OCI-LY7 (cell line): ENCODE measurements at regions not wholly inside any gene's neighbourhood (a gene's known extent, or its start where the extent isn't known, plus 50 kb on each side); places are given as distances from the start of the nearest gene placed in this dataset.

Experiments
- BruUV-seq: library from RNA; stranded (reverse); fragments of 400-500 nt; replicated peaks from 2 replicates; lab custom pipeline; 2021; lab: Mats Ljungman, UMichigan
- CTCF ChIA-PET: fragments of 300-600 bp; sonication (Branson Sonifier 250); formaldehyde crosslinking; loops from one replicate; lab custom pipeline; 2022; ENCODE audit warnings: antibody characterized with exemption; ENCODE audit not compliant: unreplicated experiment; lab: Charles Lee
- POLR2A ChIA-PET: fragments of 300-600 bp; sonication (Branson Sonifier 250); formaldehyde crosslinking; loops from one replicate; lab custom pipeline; 2022; ENCODE audit warnings: antibody characterized with exemption; lab: Charles Lee
- DNase-seq: peaks from one replicate; pipeline ENCODE4 v3.0.0-alpha.2; 2015; ENCODE audit warnings: low spot score
- H2AFZ ChIP-seq: fragments of 200-600 bp; sonication (generic), shearing (Covaris generic); 2 replicates; pipeline ENCODE4 v1.6.1; 2014; ENCODE audit warnings: mild to moderate bottlenecking, antibody characterized with exemption, low read length, moderate library complexity
- H3K27ac ChIP-seq: fragments of 200-600 bp; sonication (generic); 2 replicates; pipeline ENCODE4 v1.5.1; 2014; ENCODE audit warnings: mixed run types, low read depth, mild to moderate bottlenecking, moderate library complexity, low read length, inconsistent platforms; ENCODE audit not compliant: poor library complexity, severe bottlenecking
- H3K36me3 ChIP-seq: fragments of 200-600 bp; sonication (generic); 2 replicates; pipeline ENCODE4 v1.6.1; 2014; ENCODE audit warnings: mild to moderate bottlenecking, antibody characterized with exemption, low read length, moderate library complexity, mixed read lengths; ENCODE audit not compliant: insufficient read depth
- H3K4me1 ChIP-seq: fragments of 200-600 bp; sonication (generic); 2 replicates; pipeline ENCODE4 v1.5.1; 2014; ENCODE audit warnings: mild to moderate bottlenecking, low read length; ENCODE audit not compliant: insufficient read depth, poor library complexity, severe bottlenecking
- H3K4me2 ChIP-seq: fragments of 200-600 bp; sonication (generic); 2 replicates; pipeline ENCODE4 v1.6.1; 2014; ENCODE audit warnings: mild to moderate bottlenecking, low read length
- H3K4me3 ChIP-seq: fragments of 200-600 bp; sonication (generic); 2 replicates; pipeline ENCODE4 v1.5.1; 2014; ENCODE audit warnings: mild to moderate bottlenecking, low read depth, low read length; ENCODE audit not compliant: poor library complexity, severe bottlenecking
- H3K79me2 ChIP-seq: fragments of 200-600 bp; sonication (generic); 2 replicates; pipeline ENCODE4 v1.6.1; 2016; ENCODE audit warnings: low read depth, mild to moderate bottlenecking, low read length, moderate library complexity, mixed read lengths; ENCODE audit not compliant: insufficient read depth
- H3K9me2 ChIP-seq: fragments of 200-600 bp; sonication (generic); 2 replicates; pipeline ENCODE4 v1.6.1; 2016; ENCODE audit warnings: mild to moderate bottlenecking, low read length, mixed read lengths; ENCODE audit not compliant: insufficient read depth
- H3K9me3 ChIP-seq: fragments of 200-600 bp; sonication (generic); 2 replicates; pipeline ENCODE4 v1.6.1; 2014; ENCODE audit warnings: mild to moderate bottlenecking, mixed run types, low read length, mixed read lengths
- H4K20me1 ChIP-seq: fragments of 200-600 bp; sonication (generic); 2 replicates; pipeline ENCODE4 v1.6.1; 2014; ENCODE audit warnings: mild to moderate bottlenecking, antibody characterized with exemption, low read length, moderate library complexity, mixed read lengths; ENCODE audit not compliant: insufficient read depth
- EZH2phosphoT487 ChIP-seq: fragments of 200-600 bp; sonication (generic); IDR thresholded peaks from 2 replicates; pipeline ENCODE4 v1.6.1; 2018; ENCODE audit warnings: low read depth, borderline replicate concordance, mild to moderate bottlenecking, mixed run types, antibody characterized with exemption, low read length, moderate library complexity, mixed read lengths
- intact Hi-C: fragments of 100-400 bp; cut with micrococcal nuclease; formaldehyde crosslinking; loops from one replicate; pipeline ENCODE4 v1.10.0; 2022; ENCODE audit not compliant: unreplicated experiment
- TF ChIP-seq, protein P1 (sequence below): fragments of 200-600 bp; sonication (generic); conservative IDR thresholded peaks from 2 replicates; pipeline ENCODE4 v1.5.1; 2014; ENCODE audit warnings: mild to moderate bottlenecking, antibody characterized with exemption, low read length, moderate library complexity, mixed read lengths

GRCh38 chr9:79801459-79801858, 229.7 kb downstream of the TLE4 start:
- Histone ChIP-seq H3K9me2 (no peaks in the 10 kb centered on the region), H2AFZ (no peak overlapping the region), H3K4me1 (no peaks in the 10 kb centered on the region), H4K20me1 (no peaks in the 10 kb centered on the region), H3K9me3 (no peaks in the 10 kb centered on the region), H3K79me2 (no peaks in the 10 kb centered on the region), H3K36me3 (no peaks in the 10 kb centered on the region), H3K4me2 (no peak overlapping the region), H3K4me3 (no peak overlapping the region), H3K27ac (no peak overlapping the region)
- no TSS peak for BruUV-seq
- intact Hi-C loops: no loop called here
- ChIA-PET CTCF (no interaction called here), POLR2A (interaction anchor here (0.7 kb wide), 1 partner anchor 211 kb away, joined by 3 read pairs; no protein-coding TSS in a partner anchor)
- no peak for TF ChIP-seq EZH2phosphoT487
- TF ChIP-seq, protein P1, sequence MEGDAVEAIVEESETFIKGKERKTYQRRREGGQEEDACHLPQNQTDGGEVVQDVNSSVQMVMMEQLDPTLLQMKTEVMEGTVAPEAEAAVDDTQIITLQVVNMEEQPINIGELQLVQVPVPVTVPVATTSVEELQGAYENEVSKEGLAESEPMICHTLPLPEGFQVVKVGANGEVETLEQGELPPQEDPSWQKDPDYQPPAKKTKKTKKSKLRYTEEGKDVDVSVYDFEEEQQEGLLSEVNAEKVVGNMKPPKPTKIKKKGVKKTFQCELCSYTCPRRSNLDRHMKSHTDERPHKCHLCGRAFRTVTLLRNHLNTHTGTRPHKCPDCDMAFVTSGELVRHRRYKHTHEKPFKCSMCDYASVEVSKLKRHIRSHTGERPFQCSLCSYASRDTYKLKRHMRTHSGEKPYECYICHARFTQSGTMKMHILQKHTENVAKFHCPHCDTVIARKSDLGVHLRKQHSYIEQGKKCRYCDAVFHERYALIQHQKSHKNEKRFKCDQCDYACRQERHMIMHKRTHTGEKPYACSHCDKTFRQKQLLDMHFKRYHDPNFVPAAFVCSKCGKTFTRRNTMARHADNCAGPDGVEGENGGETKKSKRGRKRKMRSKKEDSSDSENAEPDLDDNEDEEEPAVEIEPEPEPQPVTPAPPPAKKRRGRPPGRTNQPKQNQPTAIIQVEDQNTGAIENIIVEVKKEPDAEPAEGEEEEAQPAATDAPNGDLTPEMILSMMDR: no peak
- DNase-seq: no peak

DNA sequence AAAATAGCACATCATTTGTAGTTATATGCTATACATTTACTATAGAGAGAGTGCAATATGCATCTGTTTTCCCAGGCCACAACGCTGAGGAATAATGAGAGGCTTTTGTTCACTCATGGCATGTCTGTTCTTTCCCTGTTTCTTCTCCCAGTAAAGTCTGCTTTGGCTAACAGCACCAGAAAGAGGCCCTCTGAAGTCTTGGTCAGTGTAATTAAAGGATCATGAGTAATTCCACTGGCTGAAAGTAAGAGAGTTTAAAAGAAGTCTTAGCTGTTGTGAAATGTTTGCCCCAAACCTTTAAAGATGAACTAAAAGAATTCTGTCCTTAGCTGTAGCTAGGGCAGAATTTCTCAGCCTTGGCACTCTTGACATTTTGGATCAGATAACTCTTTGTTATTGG, 228.8 kb downstream of the TLE4 start:
- CTCF ChIA-PET: no interaction called here
- H3K4me2 ChIP-seq: no peak overlapping the region
- H3K4me3 ChIP-seq: no peak overlapping the region
- H3K9me3 ChIP-seq: no peaks in the 10 kb centered on the region
- no peak overlapping the region for H2AFZ ChIP-seq
- H3K4me1 ChIP-seq: no peaks in the 10 kb centered on the region
- TF ChIP-seq, protein P1: no peak
- no peak for TF ChIP-seq EZH2phosphoT487
- intact Hi-C loops: no loop called here
- H3K79me2 ChIP-seq: no peaks in the 10 kb centered on the region
- POLR2A ChIA-PET: no interaction called here
- H4K20me1 ChIP-seq: no peaks in the 10 kb centered on the region
- BruUV-seq: no TSS peak
- DNase-seq: no peak
- H3K27ac ChIP-seq: no peak overlapping the region
- H3K36me3 ChIP-seq: no peaks in the 10 kb centered on the region
- H3K9me2 ChIP-seq: no peaks in the 10 kb centered on the region

DNA sequence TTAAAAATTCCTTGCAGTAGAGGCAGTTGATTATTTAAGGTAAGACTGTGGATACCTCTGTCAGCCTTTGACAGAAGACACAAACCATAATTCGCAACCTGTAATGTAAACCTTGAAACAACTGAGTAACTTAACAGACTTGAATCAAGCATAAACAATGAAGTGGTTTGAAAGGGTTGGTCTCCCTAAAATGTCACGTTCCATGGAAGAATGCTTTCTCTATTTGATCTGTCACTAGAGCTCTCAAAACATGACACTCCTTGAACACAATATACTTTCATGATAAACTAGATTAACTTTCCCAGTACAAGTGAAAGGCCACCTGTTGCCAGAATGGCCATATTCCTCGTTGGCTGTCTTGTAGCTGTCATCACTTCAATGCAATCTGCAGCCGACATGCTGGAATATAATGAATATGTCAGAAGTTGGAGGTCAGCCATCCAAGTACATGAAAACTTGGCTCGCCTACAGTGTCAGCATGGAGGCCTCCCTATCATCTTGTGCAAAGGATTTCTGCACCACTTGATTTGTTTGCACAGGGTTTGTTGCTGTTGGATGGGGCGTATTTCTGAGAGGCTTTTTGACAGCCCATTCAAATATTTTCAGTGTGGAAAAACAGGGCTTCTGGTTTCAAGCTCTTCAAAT, 228.0 kb downstream of the TLE4 start:
- no TSS peak for BruUV-seq
- H3K9me2 ChIP-seq: no peaks in the 10 kb centered on the region
- no peak overlapping the region for H3K4me2 ChIP-seq
- H2AFZ ChIP-seq: no peak overlapping the region
- DNase-seq: no peak
- H4K20me1 ChIP-seq: no peaks in the 10 kb centered on the region
- H3K9me3 ChIP-seq: no peaks in the 10 kb centered on the region
- POLR2A ChIA-PET: no interaction called here
- no peak overlapping the region for H3K27ac ChIP-seq
- no peaks in the 10 kb centered on the region for H3K4me1 ChIP-seq
- no peak overlapping the region for H3K4me3 ChIP-seq
- H3K79me2 ChIP-seq: no peaks in the 10 kb centered on the region
- CTCF ChIA-PET: no interaction called here
- H3K36me3 ChIP-seq: no peaks in the 10 kb centered on the region
- intact Hi-C loops: no loop called here
- TF ChIP-seq, protein P1: no peak
- TF ChIP-seq EZH2phosphoT487: no peak
